HG03103 (cell line): ENCODE measurements at regions not wholly inside any gene's neighbourhood (a gene's known extent, or its start where the extent isn't known, plus 50 kb on each side); places are given as distances from the start of the nearest gene placed in this dataset.

Experiments
- ATAC-seq: cut with Tn5 transposase; IDR thresholded peaks from one replicate; pipeline ENCODE4 v1.9.1; 2021; ENCODE audit warnings: low read depth; ENCODE audit not compliant: unreplicated experiment

- no peak for ATAC-seq
Measured at GRCh38 chr12:91441993-91442952, 259.7 kb upstream of the DCN start.

- ATAC-seq, result no peak
Measured at GRCh38 chr12:91441246-91441645, 258.6 kb upstream of the DCN start.

GRCh38 chr12:91434081-91434480, 251.5 kb upstream of the DCN start:
- no peak for ATAC-seq

GRCh38 chr12:91432755-91433154, 250.1 kb upstream of the DCN start:
- ATAC-seq, result no peak

GRCh38 chr12:91432089-91432488, 249.5 kb upstream of the DCN start:
- ATAC-seq, result no peak

GRCh38 chr12:91424506-91424905, 241.9 kb upstream of the DCN start:
- no peak for ATAC-seq

GRCh38 chr12:91423693-91424050, 241.1 kb upstream of the DCN start:
- ATAC-seq, result no peak

- ATAC-seq, result no peak
Measured at GRCh38 chr12:91422811-91423692, 240.4 kb upstream of the DCN start.

- ATAC-seq, result no peak
Measured at GRCh38 chr12:91422127-91422526, 239.5 kb upstream of the DCN start.

GRCh38 chr12:91419809-91420208, 237.2 kb upstream of the DCN start:
- no peak for ATAC-seq

- no peak for ATAC-seq
Measured at GRCh38 chr12:91418221-91419090, 235.8 kb upstream of the DCN start.

- no peak for ATAC-seq
Measured at GRCh38 chr12:91417650-91418049, 235.0 kb upstream of the DCN start.

GRCh38 chr12:91414636-91415035, 232.0 kb upstream of the DCN start:
- no peak for ATAC-seq

GRCh38 chr12:91413581-91414546, 231.2 kb upstream of the DCN start:
- ATAC-seq, result no peak

GRCh38 chr12:91406920-91407341, 224.3 kb upstream of the DCN start:
- ATAC-seq, result no peak

- no peak for ATAC-seq
Measured at GRCh38 chr12:91404441-91404840, 221.8 kb upstream of the DCN start.

- no peak for ATAC-seq
Measured at GRCh38 chr12:91401190-91401589, 218.6 kb upstream of the DCN start.

- no peak for ATAC-seq
Measured at GRCh38 chr12:91400271-91400670, 217.7 kb upstream of the DCN start.

- no peak for ATAC-seq
Measured at GRCh38 chr12:91397866-91398532, 215.4 kb upstream of the DCN start.
